CD14-positive monocyte (primary cell): ENCODE measurements at regions not wholly inside any gene's neighbourhood (a gene's known extent, or its start where the extent isn't known, plus 50 kb on each side); places are given as distances from the start of the nearest gene placed in this dataset.

Experiments
- DNase-seq, 3 donors: peaks; one replicate each; pipeline ENCODE4 v3.0.0-alpha.2; 2011 to 2022
- H2AFZ ChIP-seq: 2 replicates; pipeline ENCODE4 v1.6.0; 2012; ENCODE audit warnings: mild to moderate bottlenecking, low read depth, low read length, inconsistent platforms; ENCODE audit not compliant: insufficient read depth, poor library complexity, severe bottlenecking
- H3K27ac ChIP-seq, 2 donors: 1 replicate in 1 of 2; 2 replicates in 1 of 2; pipeline ENCODE4 v1.5.1; 2012 to 2013; ENCODE audit warnings: low read length in 2 of 2, control low read depth in 1 of 2, inconsistent platforms in 1 of 2, low read depth in 1 of 2, mild to moderate bottlenecking in 1 of 2
- H3K27me3 ChIP-seq, 2 donors: one replicate each; pipeline versions ENCODE4 v1.6.0 to v1.6.1; 2011 to 2013; ENCODE audit warnings: low read length in 2 of 2; ENCODE audit not compliant: control insufficient read depth in 2 of 2, insufficient read depth in 2 of 2
- H3K36me3 ChIP-seq, 2 donors: replicated peaks in 1 of 2; 1 replicate in 1 of 2; 2 replicates in 1 of 2; pipeline versions ENCODE4 v1.5.1 to v1.6.1; 2012 to 2013; ENCODE audit warnings: low read length in 2 of 2, control low read depth in 1 of 2, inconsistent platforms in 1 of 2, mild to moderate bottlenecking in 1 of 2; ENCODE audit not compliant: insufficient read depth in 2 of 2, control insufficient read depth in 1 of 2
- H3K4me1 ChIP-seq, 2 donors: 1 replicate in 1 of 2; 2 replicates in 1 of 2; pipeline versions ENCODE4 v1.5.1 to v1.6.1; 2012 to 2013; ENCODE audit warnings: low read length in 2 of 2, control low read depth in 1 of 2, inconsistent platforms in 1 of 2, mild to moderate bottlenecking in 1 of 2, moderate library complexity in 1 of 2; ENCODE audit not compliant: insufficient read depth in 2 of 2, control insufficient read depth in 1 of 2
- H3K4me2 ChIP-seq: replicated peaks from 2 replicates; pipeline ENCODE3; 2012; ENCODE audit warnings: low read length, moderate library complexity, mild to moderate bottlenecking; ENCODE audit not compliant: poor library complexity, severe bottlenecking; ENCODE audit errors: extremely low read depth
- H3K4me3 ChIP-seq, 3 experiments: fragments of 200-600 bp in 1 of 3; sonication (generic) in 1 of 3; replicated peaks in 1 of 3; 1 replicate in 2 of 3; 2 replicates in 1 of 3; pipeline ENCODE4 v1.5.1; 2011 to 2013; ENCODE audit warnings: low read length in 3 of 3, mild to moderate bottlenecking in 3 of 3, control low read depth in 2 of 3, low read depth in 2 of 3, inconsistent platforms in 1 of 3, moderate library complexity in 1 of 3
- H3K79me2 ChIP-seq: 2 replicates; pipeline ENCODE4 v1.6.0; 2012; ENCODE audit warnings: mild to moderate bottlenecking, control low read depth, inconsistent platforms, low read length, moderate library complexity; ENCODE audit not compliant: insufficient read depth
- H3K9ac ChIP-seq: 2 replicates; pipeline ENCODE4 v1.6.0; 2017; ENCODE audit warnings: low read length, mild to moderate bottlenecking; ENCODE audit not compliant: insufficient read depth, poor library complexity, severe bottlenecking
- H3K9me3 ChIP-seq, 2 donors: replicated peaks in 1 of 2; 1 replicate in 1 of 2; 2 replicates in 1 of 2; pipeline versions ENCODE4 v1.5.1 to v1.6.1; 2012 to 2013; ENCODE audit warnings: low read length in 2 of 2, control low read depth in 1 of 2; ENCODE audit not compliant: control insufficient read depth in 1 of 2, insufficient read depth in 1 of 2
- H4K20me1 ChIP-seq: 2 replicates; pipeline ENCODE4 v1.6.0; 2012; ENCODE audit warnings: mild to moderate bottlenecking, low read length, control low read depth, moderate library complexity; ENCODE audit not compliant: insufficient read depth
- H3K27ac Mint-ChIP-seq, 7 donors: one replicate each; pipeline ENCODE4 v1.8.0; 2020; ENCODE audit warnings: mild to moderate bottlenecking in 7 of 7, mixed read lengths in 7 of 7, moderate library complexity in 6 of 7, inconsistent platforms in 2 of 7
- H3K27me3 Mint-ChIP-seq, 3 donors: one replicate each; pipeline ENCODE4 v1.8.0; 2021 to 2022; ENCODE audit warnings: low read depth in 3 of 3, mild to moderate bottlenecking in 3 of 3, mixed read lengths in 3 of 3, moderate library complexity in 3 of 3, inconsistent platforms in 1 of 3
- H3K36me3 Mint-ChIP-seq, 2 donors: one replicate each; pipeline ENCODE4 v1.8.0; 2020; ENCODE audit warnings: mixed read lengths in 2 of 2, inconsistent platforms in 1 of 2, mild to moderate bottlenecking in 1 of 2
- H3K4me1 Mint-ChIP-seq: one replicate; pipeline ENCODE4 v1.8.0; 2020; ENCODE audit warnings: mild to moderate bottlenecking, mixed read lengths
- H3K4me3 Mint-ChIP-seq, 2 donors: one replicate each; pipeline ENCODE4 v1.8.0; 2020; ENCODE audit warnings: mild to moderate bottlenecking in 2 of 2, mixed read lengths in 2 of 2, moderate library complexity in 1 of 2
- H3K9me3 Mint-ChIP-seq, 7 donors: one replicate each; pipeline ENCODE4 v1.8.0; 2020 to 2022; ENCODE audit warnings: mixed read lengths in 7 of 7, mild to moderate bottlenecking in 6 of 7, moderate library complexity in 6 of 7, inconsistent platforms in 2 of 7
- WGBS: methylation state at CpG from one replicate; pipeline ENCODE4 v1.1.5; 2013; ENCODE audit warnings: missing lambda C conversion rate; ENCODE audit not compliant: insufficient coverage; 5-methylcytosine and 5-hydroxymethylcytosine counted together
- intact Hi-C, 2 donors: fragments of 100-400 bp; cut with micrococcal nuclease; formaldehyde crosslinking; loops; one replicate each; pipeline versions ENCODE4 v1.15.0 to v1.15.1; 2023
- TF ChIP-seq, protein P1 (sequence below): fragments of 200-600 bp; IDR thresholded peaks from one replicate; pipeline ENCODE4 v1.8.0; 2022; ENCODE audit warnings: antibody characterized with exemption, mild to moderate bottlenecking

DNA sequence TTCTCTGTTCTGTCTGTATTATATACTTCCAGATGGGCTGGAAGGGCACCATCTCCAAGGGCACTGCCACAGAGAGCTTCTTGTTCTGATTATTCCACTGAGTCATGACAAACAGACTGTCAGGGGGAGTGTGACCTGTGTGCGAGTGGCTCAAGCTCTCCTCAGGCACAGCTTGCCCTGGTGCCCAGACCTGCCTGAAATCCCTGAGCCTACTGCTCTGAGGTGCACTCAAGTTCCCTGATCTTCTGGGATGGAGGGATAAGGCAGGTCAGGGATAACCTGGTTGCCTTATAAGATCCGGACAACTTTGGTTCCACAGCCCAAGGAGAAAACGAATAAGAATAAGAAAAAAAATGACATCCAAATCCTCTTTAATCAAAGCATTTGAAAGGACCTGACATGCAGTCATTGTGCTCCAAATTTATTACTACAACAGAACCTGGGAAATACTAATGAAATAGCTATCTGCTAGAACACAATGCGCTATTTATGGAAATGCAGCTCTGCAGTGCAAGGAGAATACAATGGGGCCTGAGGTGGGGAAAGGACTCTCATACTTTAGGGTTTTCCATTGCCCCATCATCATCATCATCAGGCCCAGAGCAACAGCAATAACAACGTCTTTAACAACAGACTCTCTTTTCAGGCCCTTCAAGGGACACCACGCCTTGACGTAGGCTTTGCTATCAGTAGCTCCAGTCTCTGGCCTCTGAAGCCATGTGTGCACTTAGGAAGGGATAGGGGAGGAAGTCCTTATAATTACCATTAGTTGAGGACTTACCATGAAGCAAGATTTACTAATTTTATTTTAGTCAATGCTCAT lies 217.1 kb upstream of the KIRREL3 start:
- Histone ChIP-seq H3K27me3 (no peaks in the 10 kb centered on the region), H3K79me2 (no peaks in the 10 kb centered on the region), H3K4me3 (no peak overlapping the region), H3K9me3 (no peaks in the 10 kb centered on the region), H3K36me3 (no peaks in the 10 kb centered on the region), H4K20me1 (no peaks in the 10 kb centered on the region), H3K4me1 (no peaks in the 10 kb centered on the region), H3K27ac (no peak overlapping the region), H2AFZ (no peak overlapping the region), H3K9ac (no peak overlapping the region), H3K4me2 (no peak overlapping the region)
- H3K36me3 Mint-ChIP-seq = no peaks in the 10 kb centered on the region
- intact Hi-C loops = no loop called here
- no peak overlapping the region for H3K4me3 Mint-ChIP-seq
- peaks cover 0 to 1% (median 0%) of the 10 kb centered on the region in 7 donors for H3K9me3 Mint-ChIP-seq
- H3K27me3 Mint-ChIP-seq = peaks cover 0 to 2% (median 0%) of the 10 kb centered on the region in 3 donors
- TF ChIP-seq, protein P1, sequence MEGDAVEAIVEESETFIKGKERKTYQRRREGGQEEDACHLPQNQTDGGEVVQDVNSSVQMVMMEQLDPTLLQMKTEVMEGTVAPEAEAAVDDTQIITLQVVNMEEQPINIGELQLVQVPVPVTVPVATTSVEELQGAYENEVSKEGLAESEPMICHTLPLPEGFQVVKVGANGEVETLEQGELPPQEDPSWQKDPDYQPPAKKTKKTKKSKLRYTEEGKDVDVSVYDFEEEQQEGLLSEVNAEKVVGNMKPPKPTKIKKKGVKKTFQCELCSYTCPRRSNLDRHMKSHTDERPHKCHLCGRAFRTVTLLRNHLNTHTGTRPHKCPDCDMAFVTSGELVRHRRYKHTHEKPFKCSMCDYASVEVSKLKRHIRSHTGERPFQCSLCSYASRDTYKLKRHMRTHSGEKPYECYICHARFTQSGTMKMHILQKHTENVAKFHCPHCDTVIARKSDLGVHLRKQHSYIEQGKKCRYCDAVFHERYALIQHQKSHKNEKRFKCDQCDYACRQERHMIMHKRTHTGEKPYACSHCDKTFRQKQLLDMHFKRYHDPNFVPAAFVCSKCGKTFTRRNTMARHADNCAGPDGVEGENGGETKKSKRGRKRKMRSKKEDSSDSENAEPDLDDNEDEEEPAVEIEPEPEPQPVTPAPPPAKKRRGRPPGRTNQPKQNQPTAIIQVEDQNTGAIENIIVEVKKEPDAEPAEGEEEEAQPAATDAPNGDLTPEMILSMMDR = no peak
- WGBS = 95% methylated on average over 2 of the region's 7 CpGs
- DNase-seq = no peak
- no peaks in the 10 kb centered on the region for H3K4me1 Mint-ChIP-seq
- H3K27ac Mint-ChIP-seq = no peak overlapping the region

DNA sequence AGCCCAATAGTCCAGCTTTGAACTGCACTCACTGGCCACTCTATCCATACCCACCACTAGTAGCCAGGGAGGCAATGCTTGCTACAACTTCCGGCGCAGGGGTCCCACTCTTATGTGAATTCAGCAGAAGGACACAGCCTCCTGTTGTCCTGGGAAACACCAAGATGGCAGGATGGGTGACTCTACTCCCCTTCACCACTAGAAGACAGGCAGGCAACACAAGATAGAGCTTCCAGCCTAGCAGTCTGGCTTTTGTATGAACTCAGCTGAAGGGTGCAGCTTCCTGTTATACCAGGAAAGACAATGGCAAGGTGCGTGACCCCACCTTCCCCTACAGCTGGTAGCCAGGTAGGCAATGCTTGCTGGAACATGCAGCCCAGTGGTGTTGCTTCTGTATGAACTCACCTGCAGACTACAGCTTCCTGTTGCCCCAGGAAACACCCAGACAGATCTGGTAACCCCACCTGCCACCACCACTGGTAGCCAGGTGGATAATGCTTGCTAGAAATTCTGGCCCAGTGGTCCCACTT lies 205.2 kb upstream of the KIRREL3 start:
- Mint-ChIP-seq H3K4me1 (no peaks in the 10 kb centered on the region), H3K36me3 (no peaks in the 10 kb centered on the region), H3K9me3 (peaks cover 0 to 25% (median 11%) of the 10 kb centered on the region in 7 donors), H3K4me3 (no peak overlapping the region), H3K27me3 (peaks cover 0 to 1% (median 0%) of the 10 kb centered on the region in 3 donors), H3K27ac (no peak overlapping the region)
- 87% methylated on average over 3 of the region's 3 CpGs for WGBS
- Histone ChIP-seq H3K4me3 (no peak overlapping the region), H3K4me2 (no peak overlapping the region), H3K36me3 (no peaks in the 10 kb centered on the region), H3K9me3 (peaks cover 11 to 19% of the 10 kb centered on the region in 2 donors), H3K4me1 (no peaks in the 10 kb centered on the region), H2AFZ (no peak overlapping the region), H3K79me2 (no peaks in the 10 kb centered on the region), H4K20me1 (no peaks in the 10 kb centered on the region), H3K9ac (no peak overlapping the region), H3K27me3 (no peaks in the 10 kb centered on the region), H3K27ac (no peak overlapping the region)
- intact Hi-C loops = no loop called here
- TF ChIP-seq, protein P1 = no peak
- no peak for DNase-seq
